Activated CD4-positive, CD25-positive, alpha-beta regulatory T cell treated with anti-CD3 and anti-CD28 coated beads, Interleukin-2, amount 50 U/mL, for 24 hours (primary cell): ENCODE measurements at regions not wholly inside any gene's neighbourhood (a gene's known extent, or its start where the extent isn't known, plus 50 kb on each side); places are given as distances from the start of the nearest gene placed in this dataset.
"Not testable (repeated sequence)": the region's sequence is repeated elsewhere in the genome, so short reads cannot be mapped to it uniquely, and the experiment has no call there.

Experiments
- ATAC-seq, 2 donors: fragments of 150-1000 bp; cut with Tn5 transposase; one replicate each; pipeline ENCODE4 v1.10.0; 2021; ENCODE audit warnings: mild to moderate bottlenecking in 1 of 2, moderate library complexity in 1 of 2

GRCh38 chr6:6414931-6415330 lies 94.5 kb upstream of the F13A1 start:
- ATAC-seq: no peak

- no peak for ATAC-seq
Measured at GRCh38 chr6:6417475-6417874, 97.0 kb upstream of the F13A1 start.

- ATAC-seq: no peak
Measured at GRCh38 chr6:6418421-6418820, 98.0 kb upstream of the F13A1 start.

GRCh38 chr6:6420107-6420506 lies 99.6 kb upstream of the F13A1 start:
- ATAC-seq: no peak

GRCh38 chr6:6434151-6434550 lies 113.7 kb upstream of the F13A1 start:
- ATAC-seq: no peak

GRCh38 chr6:6434723-6435122 lies 114.3 kb upstream of the F13A1 start:
- ATAC-seq: no peak

- ATAC-seq: no peak
Measured at GRCh38 chr6:6436366-6436765, 115.9 kb upstream of the F13A1 start.

GRCh38 chr6:6436946-6437345 lies 116.5 kb upstream of the F13A1 start:
- no peak for ATAC-seq

GRCh38 chr6:6438286-6438685 lies 117.8 kb upstream of the F13A1 start:
- ATAC-seq: no peak

- ATAC-seq: no peak
Measured at GRCh38 chr6:6439778-6440177, 119.3 kb upstream of the F13A1 start.

- ATAC-seq: no peak
Measured at GRCh38 chr6:6452002-6452401, 131.5 kb upstream of the F13A1 start.

- no peak for ATAC-seq
Measured at GRCh38 chr6:6453186-6453585, 132.7 kb upstream of the F13A1 start.

- ATAC-seq: no peak
Measured at GRCh38 chr6:6455272-6455671, 133.2 kb upstream of the LY86 start.

GRCh38 chr6:6458172-6458571 lies 130.3 kb upstream of the LY86 start:
- no peak for ATAC-seq

- ATAC-seq: not testable (repeated sequence)
Measured at GRCh38 chr6:6459963-6460362, 128.6 kb upstream of the LY86 start.

GRCh38 chr6:6460416-6460815 lies 128.1 kb upstream of the LY86 start:
- ATAC-seq: no peak

- ATAC-seq: no peak
Measured at GRCh38 chr6:6461138-6461537, 127.4 kb upstream of the LY86 start.

- ATAC-seq: no peak
Measured at GRCh38 chr6:6466967-6467761, 121.4 kb upstream of the LY86 start.

GRCh38 chr6:6469074-6469473 lies 119.4 kb upstream of the LY86 start:
- no peak for ATAC-seq

GRCh38 chr6:6470123-6470522 lies 118.4 kb upstream of the LY86 start:
- no peak for ATAC-seq

- no peak for ATAC-seq
Measured at GRCh38 chr6:6471276-6471675, 117.2 kb upstream of the LY86 start.

- ATAC-seq: no peak
Measured at GRCh38 chr6:6474170-6474920, 114.2 kb upstream of the LY86 start.

GRCh38 chr6:6479785-6480184 lies 108.7 kb upstream of the LY86 start:
- ATAC-seq: no peak

GRCh38 chr6:6482256-6482655 lies 106.3 kb upstream of the LY86 start:
- no peak for ATAC-seq
